Aorta (tissue), 5 donors: ENCODE measurements at regions not wholly inside any gene's neighbourhood (a gene's known extent, or its start where the extent isn't known, plus 50 kb on each side); places are given as distances from the start of the nearest gene placed in this dataset.
"Not testable (repeated sequence)": the region's sequence is repeated elsewhere in the genome, so short reads cannot be mapped to it uniquely, and the experiment has no call there.

Experiments used
- ATAC-seq: fragments of 200-7000 bp; cut with Tn5 transposase; one replicate; pipeline ENCODE4 v1.9.1; 2022; ENCODE audit warnings: moderate library complexity; ENCODE audit not compliant: low FRiP score
- DNase-seq, 2 donors: peaks; one replicate each; pipeline ENCODE4 v3.0.0-alpha.2; 2020
- H3K27ac ChIP-seq, 2 donors: one replicate each; pipeline ENCODE4 v1.5.1; 2013; ENCODE audit warnings: low read length in 2 of 2, mild to moderate bottlenecking in 2 of 2, moderate library complexity in 2 of 2, control low read depth in 1 of 2, inconsistent platforms in 1 of 2, low read depth in 1 of 2
- H3K27me3 ChIP-seq, 2 donors: one replicate each; pipeline ENCODE4 v1.6.1; 2013; ENCODE audit warnings: control low read depth in 1 of 2, low read length in 1 of 2, mild to moderate bottlenecking in 1 of 2, moderate library complexity in 1 of 2; ENCODE audit not compliant: insufficient read depth in 2 of 2, control insufficient read depth in 1 of 2
- H3K36me3 ChIP-seq, 2 donors: one replicate each; pipeline ENCODE4 v1.6.1; 2013; ENCODE audit warnings: control low read depth in 1 of 2, low read length in 1 of 2, mild to moderate bottlenecking in 1 of 2; ENCODE audit not compliant: insufficient read depth in 2 of 2, control insufficient read depth in 1 of 2
- H3K4me1 ChIP-seq, 2 donors: one replicate each; pipeline ENCODE4 v1.6.1; 2013; ENCODE audit warnings: low read length in 2 of 2, control low read depth in 1 of 2, mild to moderate bottlenecking in 1 of 2, moderate library complexity in 1 of 2; ENCODE audit not compliant: insufficient read depth in 2 of 2, control insufficient read depth in 1 of 2
- H3K4me3 ChIP-seq, 2 donors: one replicate each; pipeline ENCODE4 v1.5.1; 2013; ENCODE audit warnings: low read length in 2 of 2, control low read depth in 1 of 2, mild to moderate bottlenecking in 1 of 2
- H3K9me3 ChIP-seq: one replicate; pipeline ENCODE4 v1.6.1; 2013; ENCODE audit warnings: mild to moderate bottlenecking, low read length; ENCODE audit not compliant: control insufficient read depth
- WGBS, 2 donors: extraction: QIAGEN DNeasy Blood & Tissue Kit; methylation state at CpG; one replicate each; pipeline ENCODE4 v1.1.7; 2013; 5-methylcytosine and 5-hydroxymethylcytosine counted together
- intact Hi-C, 2 donors: fragments of 100-400 bp; cut with DNase I; formaldehyde crosslinking; loops; one replicate each; pipeline versions ENCODE4 v1.14.2 to v1.15.0; 2022
- donor health status: healthy with polysubstance abuse.
- donor health status: Bipolar disorder and iron deficiency.
- donor health status: DM: no; HTN: no; CAD: no.
- donor health status: DM: no; HTN: no; CAD: no.
- donor health status: DM: yes; HTN: yes; CAD: no.

GRCh38 chrX:139306675-139307074, 223.9 kb upstream of the F9 start:
- intact Hi-C loops, DNase-seq, H3K4me1 ChIP-seq: not testable (repeated sequence)

GRCh38 chrX:139304471-139304870, 226.1 kb upstream of the F9 start:
- ATAC-seq (no peak), DNase-seq (no peak)
- no peak overlapping the region for H3K4me3 ChIP-seq
- intact Hi-C loops: no loop called here
- no peaks in the 10 kb centered on the region for H3K36me3 ChIP-seq
- H3K4me1 ChIP-seq: no peaks in the 10 kb centered on the region
- H3K27ac ChIP-seq: no peak overlapping the region
- no peaks in the 10 kb centered on the region for H3K27me3 ChIP-seq
- 19 to 55% methylated on average over 3 of the region's 3 CpGs for WGBS, 2 donors
- no peaks in the 10 kb centered on the region for H3K9me3 ChIP-seq

More at GRCh38 chrX:139306675-139307074, 223.9 kb upstream of the F9 start:
- H3K36me3 ChIP-seq, ATAC-seq, H3K27me3 ChIP-seq, H3K9me3 ChIP-seq, H3K27ac ChIP-seq, H3K4me3 ChIP-seq: not testable (repeated sequence)

- H3K4me1 ChIP-seq: no peaks in the 10 kb centered on the region
- no peaks in the 10 kb centered on the region for H3K9me3 ChIP-seq
- H3K27ac ChIP-seq: no peak overlapping the region
- DNase-seq: no peak
- ATAC-seq: no peak
- H3K36me3 ChIP-seq: no peaks in the 10 kb centered on the region
- intact Hi-C loops: no loop called here
- H3K4me3 ChIP-seq: no peak overlapping the region
- no peaks in the 10 kb centered on the region for H3K27me3 ChIP-seq
These were observed 231.2 kb upstream of the F9 start for GRCh38 chrX:139299309-139299708.

GRCh38 chrX:139298437-139298836, 232.1 kb upstream of the F9 start:
- H3K36me3 ChIP-seq: no peaks in the 10 kb centered on the region
- DNase-seq: no peak
- no peaks in the 10 kb centered on the region for H3K4me1 ChIP-seq
- H3K27me3 ChIP-seq: no peaks in the 10 kb centered on the region
- no peak overlapping the region for H3K4me3 ChIP-seq
- ATAC-seq: no peak
- intact Hi-C loops: no loop called here
- H3K9me3 ChIP-seq: no peaks in the 10 kb centered on the region
- no peak overlapping the region for H3K27ac ChIP-seq

GRCh38 chrX:139297638-139298037, 232.9 kb upstream of the F9 start:
- WGBS, 2 donors: 42 to 46% methylated on average over 1 of the region's 1 CpG
- Histone ChIP-seq H3K9me3 (no peaks in the 10 kb centered on the region), H3K27ac (no peak overlapping the region), H3K4me3 (no peak overlapping the region), H3K36me3 (no peaks in the 10 kb centered on the region), H3K27me3 (no peaks in the 10 kb centered on the region), H3K4me1 (no peaks in the 10 kb centered on the region)
- DNase-seq: no peak
- no peak for ATAC-seq
- intact Hi-C loops: no loop called here

GRCh38 chrX:139293991-139294390, 236.5 kb upstream of the F9 start:
- H3K4me1 ChIP-seq: no peaks in the 10 kb centered on the region
- H3K27ac ChIP-seq: no peak overlapping the region
- intact Hi-C loops: no loop called here
- no peaks in the 10 kb centered on the region for H3K9me3 ChIP-seq
- no peak overlapping the region for H3K4me3 ChIP-seq
- WGBS, 2 donors: 77 to 79% methylated on average over 4 of the region's 4 CpGs
- ATAC-seq (no peak), DNase-seq (no peak)
- no peaks in the 10 kb centered on the region for H3K36me3 ChIP-seq
- no peaks in the 10 kb centered on the region for H3K27me3 ChIP-seq

DNA sequence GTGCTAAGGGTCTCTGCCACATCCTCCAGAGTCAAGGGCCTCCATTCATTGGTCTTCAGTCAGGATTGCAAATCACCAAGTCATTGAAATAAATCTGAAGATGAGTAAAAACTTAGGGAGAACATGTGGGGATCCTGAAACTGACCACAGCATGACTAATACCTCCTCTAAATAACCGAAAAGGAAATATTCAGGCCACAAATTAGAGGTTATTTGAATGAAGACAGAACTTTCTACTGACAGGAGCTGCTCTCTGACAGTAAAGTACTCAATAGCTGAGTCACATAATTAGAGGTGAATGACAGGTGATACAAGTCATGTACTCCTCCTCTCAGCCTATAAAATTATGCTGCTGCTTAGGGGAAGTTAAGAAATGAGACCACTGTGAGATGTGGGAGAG, 240.2 kb upstream of the F9 start:
- Histone ChIP-seq H3K9me3 (no peaks in the 10 kb centered on the region), H3K27ac (no peak overlapping the region), H3K4me1 (no peaks in the 10 kb centered on the region), H3K4me3 (no peak overlapping the region), H3K36me3 (no peaks in the 10 kb centered on the region), H3K27me3 (no peaks in the 10 kb centered on the region)
- no peak for DNase-seq
- WGBS, 2 donors: 44 to 70% methylated on average over 1 of the region's 1 CpG
- intact Hi-C loops: no loop called here
- no peak for ATAC-seq

GRCh38 chrX:139287155-139287924, 243.2 kb upstream of the F9 start:
- Histone ChIP-seq H3K36me3 (no peaks in the 10 kb centered on the region), H3K4me1 (no peaks in the 10 kb centered on the region), H3K9me3 (no peaks in the 10 kb centered on the region), H3K27ac (no peak overlapping the region), H3K4me3 (no peak overlapping the region), H3K27me3 (no peaks in the 10 kb centered on the region)
- 71 to 76% methylated on average over 2 of the region's 2 CpGs for WGBS, 2 donors
- intact Hi-C loops: no loop called here
- no peak for DNase-seq
- ATAC-seq: no peak

GRCh38 chrX:139286342-139286741, 244.2 kb upstream of the F9 start:
- Histone ChIP-seq H3K4me1 (no peaks in the 10 kb centered on the region), H3K4me3 (no peak overlapping the region), H3K9me3 (no peaks in the 10 kb centered on the region), H3K27me3 (no peaks in the 10 kb centered on the region), H3K27ac (no peak overlapping the region), H3K36me3 (no peaks in the 10 kb centered on the region)
- intact Hi-C loops: no loop called here
- WGBS, 2 donors: 82 to 85% methylated on average over 2 of the region's 2 CpGs
- ATAC-seq (no peak), DNase-seq (no peak)
